ENCODE measurements at regions not wholly inside any gene's neighbourhood (a gene's known extent, or its start where the extent isn't known, plus 50 kb on each side); places are given as distances from the start of the nearest gene placed in this dataset.
A peak's percentile ranks its signal among the peaks of the same experiment; 100 is the strongest.

DNA sequence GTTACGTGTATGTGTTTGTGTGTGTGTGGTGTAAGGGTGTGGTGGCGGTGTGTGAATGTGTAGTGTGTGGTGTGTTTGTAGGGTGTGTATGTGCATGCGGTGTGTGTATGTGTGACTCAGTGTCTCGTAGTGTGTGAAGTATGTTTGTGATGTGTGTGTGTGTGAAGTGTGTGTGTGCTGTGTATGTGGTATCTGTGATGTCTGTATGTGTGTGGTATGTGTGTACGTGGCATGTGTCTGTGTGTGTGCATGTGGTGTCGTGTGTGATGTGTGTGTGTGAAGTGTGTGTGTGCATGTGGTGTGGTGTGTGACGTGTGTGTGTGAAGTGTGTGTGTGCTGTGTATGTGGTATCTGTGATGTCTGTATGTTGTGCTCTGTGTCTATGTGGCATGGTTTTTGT, 339.4 kb downstream of the MTRR start:
- ATAC-seq (no peak), DNase-seq (no peak)
- no peak overlapping the region for H3K4me3 ChIP-seq
- H3K27ac ChIP-seq, result no peak overlapping the region
- H3K9me3 ChIP-seq, result peaks cover 0 to 14% of the 10 kb centered on the region in 2 donors
- TF ChIP-seq, protein P1, sequence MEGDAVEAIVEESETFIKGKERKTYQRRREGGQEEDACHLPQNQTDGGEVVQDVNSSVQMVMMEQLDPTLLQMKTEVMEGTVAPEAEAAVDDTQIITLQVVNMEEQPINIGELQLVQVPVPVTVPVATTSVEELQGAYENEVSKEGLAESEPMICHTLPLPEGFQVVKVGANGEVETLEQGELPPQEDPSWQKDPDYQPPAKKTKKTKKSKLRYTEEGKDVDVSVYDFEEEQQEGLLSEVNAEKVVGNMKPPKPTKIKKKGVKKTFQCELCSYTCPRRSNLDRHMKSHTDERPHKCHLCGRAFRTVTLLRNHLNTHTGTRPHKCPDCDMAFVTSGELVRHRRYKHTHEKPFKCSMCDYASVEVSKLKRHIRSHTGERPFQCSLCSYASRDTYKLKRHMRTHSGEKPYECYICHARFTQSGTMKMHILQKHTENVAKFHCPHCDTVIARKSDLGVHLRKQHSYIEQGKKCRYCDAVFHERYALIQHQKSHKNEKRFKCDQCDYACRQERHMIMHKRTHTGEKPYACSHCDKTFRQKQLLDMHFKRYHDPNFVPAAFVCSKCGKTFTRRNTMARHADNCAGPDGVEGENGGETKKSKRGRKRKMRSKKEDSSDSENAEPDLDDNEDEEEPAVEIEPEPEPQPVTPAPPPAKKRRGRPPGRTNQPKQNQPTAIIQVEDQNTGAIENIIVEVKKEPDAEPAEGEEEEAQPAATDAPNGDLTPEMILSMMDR (IDR thresholded peaks at IDR 0.05), result no peak
- H3K4me1 ChIP-seq, result no peaks in the 10 kb centered on the region
- H3K27me3 ChIP-seq, result no peaks in the 10 kb centered on the region
- no peaks in the 10 kb centered on the region for H3K36me3 ChIP-seq
- intact Hi-C loops (cut with DNase I), result no loop called here

DNA sequence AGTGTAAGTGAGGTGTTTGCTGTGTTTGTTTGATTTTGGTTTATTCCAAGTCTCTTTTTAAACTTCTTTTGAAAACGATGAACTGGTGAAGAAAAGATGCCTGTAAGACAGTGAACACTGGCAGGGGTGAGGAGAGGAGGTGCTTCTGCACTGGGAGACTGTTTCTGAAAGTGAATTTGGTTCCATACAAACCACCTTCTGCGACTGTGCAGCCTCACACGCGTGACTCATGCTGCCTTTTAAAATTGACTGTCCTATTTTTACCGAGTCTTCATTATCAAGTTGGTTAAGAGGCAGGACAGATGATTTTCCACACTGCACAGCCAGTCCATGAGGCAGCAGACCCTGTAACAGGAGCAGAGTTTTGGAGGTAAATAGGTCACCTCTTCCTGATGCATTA, 340.6 kb downstream of the MTRR start:
- ATAC-seq (no peak), DNase-seq (no peak)
- H3K4me1 ChIP-seq, result no peaks in the 10 kb centered on the region
- intact Hi-C loops (cut with DNase I), result no loop called here
- H3K9me3 ChIP-seq, result peaks cover 0 to 10% of the 10 kb centered on the region in 2 donors
- TF ChIP-seq, protein P1 (IDR thresholded peaks at IDR 0.05), result no peak
- H3K27ac ChIP-seq, result no peak overlapping the region
- H3K36me3 ChIP-seq, result no peaks in the 10 kb centered on the region
- no peaks in the 10 kb centered on the region for H3K27me3 ChIP-seq
- no peak overlapping the region for H3K4me3 ChIP-seq

DNA sequence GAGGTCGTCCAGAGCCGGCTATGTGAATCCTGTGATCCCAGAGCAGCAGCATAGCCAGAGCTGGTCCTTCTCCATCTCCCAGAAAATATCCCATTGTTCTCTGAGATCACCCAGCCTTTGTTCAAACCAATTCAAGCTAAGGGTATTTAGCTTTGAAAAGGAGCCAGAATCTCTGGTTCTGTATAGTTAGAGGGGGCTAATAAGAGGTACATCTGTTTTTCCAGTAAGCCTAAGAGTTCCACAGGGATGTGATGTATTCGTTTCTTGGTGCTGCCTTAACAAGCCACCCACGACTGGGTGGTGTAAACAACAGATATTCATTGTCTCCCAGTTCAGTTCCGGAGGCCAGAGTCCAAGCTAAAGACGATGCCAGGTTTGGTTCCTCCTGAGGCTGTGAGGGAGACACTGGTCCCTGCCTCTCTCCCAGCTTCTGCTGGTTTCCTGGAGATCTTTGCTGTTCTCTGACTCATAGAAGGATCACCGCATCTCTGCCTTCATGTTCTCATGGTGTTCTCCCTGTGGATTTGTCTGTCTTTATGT, 344.8 kb downstream of the MTRR start:
- no peak for ATAC-seq
- Histone ChIP-seq H3K4me1 (no peaks in the 10 kb centered on the region), H3K36me3 (no peaks in the 10 kb centered on the region), H3K9me3 (no peaks in the 10 kb centered on the region), H3K4me3 (no peak overlapping the region), H3K27ac (no peak overlapping the region), H3K27me3 (no peaks in the 10 kb centered on the region)
- intact Hi-C loops (cut with DNase I), result no loop called here
- DNase-seq, result no peak
- TF ChIP-seq, protein P1 (IDR thresholded peaks at IDR 0.05), result no peak

DNA sequence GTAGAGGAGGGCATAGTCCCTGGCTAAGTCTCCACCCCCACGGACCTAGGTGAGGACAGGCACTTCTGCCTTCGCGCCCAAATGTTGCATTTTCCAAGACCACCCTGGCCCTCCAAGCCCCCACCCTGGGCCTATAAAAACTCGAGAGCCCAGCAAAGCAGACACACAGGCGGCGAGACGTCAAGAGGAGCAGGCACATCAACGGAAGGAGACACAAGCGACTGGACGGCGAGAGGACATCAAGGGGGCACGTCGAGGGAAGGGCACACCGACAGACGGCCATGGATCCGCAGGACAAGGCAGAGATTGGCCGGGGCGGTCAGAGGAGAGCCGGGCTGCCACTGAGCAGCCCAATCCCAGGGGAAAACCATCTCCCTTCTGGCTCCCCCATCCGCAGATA, 348.0 kb downstream of the MTRR start:
- H3K36me3 ChIP-seq, result no peaks in the 10 kb centered on the region
- H3K4me1 ChIP-seq, result no peaks in the 10 kb centered on the region
- H3K27ac ChIP-seq, result no peak overlapping the region
- no peak overlapping the region for H3K4me3 ChIP-seq
- H3K9me3 ChIP-seq, result peaks cover 0 to 7% of the 10 kb centered on the region in 2 donors
- TF ChIP-seq, protein P1 (IDR thresholded peaks at IDR 0.05), result no peak
- ATAC-seq, result no peak
- intact Hi-C loops (cut with DNase I), result no loop called here
- DNase-seq, result peak in 1 of 4 donors; percentile 60
- H3K27me3 ChIP-seq, result no peaks in the 10 kb centered on the region

DNA sequence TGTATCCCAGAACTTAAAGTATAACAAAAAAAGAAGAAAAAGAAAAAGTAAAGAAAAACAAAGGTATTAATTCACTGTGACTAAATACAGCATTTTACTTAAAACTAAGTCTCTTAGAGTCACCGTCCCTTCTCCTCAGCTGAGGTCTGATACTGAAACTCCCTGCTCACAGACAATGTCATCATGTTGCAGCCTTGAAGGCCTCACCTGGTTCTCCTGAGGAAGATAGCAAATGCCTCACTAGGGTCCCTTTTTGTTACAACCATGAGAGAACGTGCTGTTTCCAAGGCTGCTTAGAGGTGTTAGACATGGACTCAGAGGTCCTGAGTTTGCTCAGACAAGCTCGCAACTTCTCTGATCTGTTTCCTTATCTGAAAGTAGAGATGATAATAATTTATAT, 357.2 kb downstream of the MTRR start:
- no peaks in the 10 kb centered on the region for H3K4me1 ChIP-seq
- H3K9me3 ChIP-seq, result peaks cover 0 to 12% of the 10 kb centered on the region in 2 donors
- no peak overlapping the region for H3K27ac ChIP-seq
- no peak for ATAC-seq
- no peaks in the 10 kb centered on the region for H3K36me3 ChIP-seq
- H3K27me3 ChIP-seq, result no peaks in the 10 kb centered on the region
- no peak overlapping the region for H3K4me3 ChIP-seq
- TF ChIP-seq, protein P1 (IDR thresholded peaks at IDR 0.05), result no peak
- DNase-seq, result no peak
- intact Hi-C loops (cut with DNase I), result no loop called here

Data from left lung (tissue), 4 donors.